B cell (primary cell): ENCODE measurements at regions not wholly inside any gene's neighbourhood (a gene's known extent, or its start where the extent isn't known, plus 50 kb on each side); places are given as distances from the start of the nearest gene placed in this dataset.

Experiments
- ATAC-seq: fragments of 200-7000 bp; cut with Tn5 transposase; one replicate; pipeline ENCODE4 v1.10.0; 2021; ENCODE audit warnings: low read depth, mild to moderate bottlenecking, moderate number of reproducible peaks, moderate library complexity
- CTCF ChIA-PET: fragments of 350-600 bp; sonication (Branson Sonifier 250); formaldehyde crosslinking; loops from one replicate; lab custom pipeline; 2021; ENCODE audit warnings: antibody characterized with exemption, inconsistent platforms; lab: Charles Lee
- POLR2A ChIA-PET: fragments of 350-600 bp; sonication (Branson Sonifier 250); formaldehyde crosslinking; loops from one replicate; lab custom pipeline; 2021; ENCODE audit warnings: antibody characterized with exemption; lab: Charles Lee
- DNase-seq: peaks from one replicate; pipeline ENCODE4 v3.0.0; 2013
- H2AFZ ChIP-seq: 2 replicates; pipeline ENCODE4 v1.6.1; 2012; ENCODE audit warnings: mild to moderate bottlenecking, low read depth, low read length; ENCODE audit not compliant: insufficient read depth, poor library complexity, severe bottlenecking
- H3K27ac ChIP-seq, 2 donors: 1 replicate in 1 of 2; 2 replicates in 1 of 2; pipeline ENCODE4 v1.5.1; 2012 to 2013; ENCODE audit warnings: low read length in 2 of 2, mild to moderate bottlenecking in 2 of 2, moderate library complexity in 1 of 2
- H3K27me3 ChIP-seq, 4 experiments: fragments of 200-600 bp in 1 of 4; sonication (generic) in 1 of 4; replicated peaks in 1 of 4; 1 replicate in 2 of 4; 2 replicates in 2 of 4; pipeline versions ENCODE4 v1.6.1 to v1.7.0; 2013 to 2016; ENCODE audit warnings: low read length in 3 of 4, mild to moderate bottlenecking in 2 of 4, mixed read lengths in 1 of 4, moderate library complexity in 1 of 4; ENCODE audit not compliant: insufficient read depth in 4 of 4, control insufficient read depth in 3 of 4; ENCODE audit errors: control extremely low read depth in 1 of 4
- H3K36me3 ChIP-seq, 2 experiments: replicated peaks in 1 of 2; 1 replicate in 1 of 2; 2 replicates in 1 of 2; pipeline versions ENCODE4 v1.6.1 to v1.7.1; 2013; ENCODE audit warnings: low read length in 1 of 2; ENCODE audit not compliant: insufficient read depth in 2 of 2, control insufficient read depth in 1 of 2; ENCODE audit errors: control extremely low read depth in 1 of 2, extremely low read depth in 1 of 2
- H3K4me1 ChIP-seq, 2 donors: fragments of 200-600 bp in 1 of 2; sonication (generic) in 1 of 2; 1 replicate in 1 of 2; 2 replicates in 1 of 2; pipeline versions ENCODE4 v1.5.1 to v1.6.1; 2013 to 2017; ENCODE audit warnings: low read length in 2 of 2; ENCODE audit not compliant: control insufficient read depth in 2 of 2, insufficient read depth in 2 of 2
- H3K4me2 ChIP-seq: replicated peaks from 2 replicates; pipeline ENCODE3; 2012; ENCODE audit warnings: mild to moderate bottlenecking, low read depth, low read length; ENCODE audit not compliant: poor library complexity, severe bottlenecking
- H3K4me3 ChIP-seq, 5 experiments: fragments of 200-600 bp in 1 of 5; sonication (generic) in 1 of 5; 1 replicate in 3 of 5; 2 replicates in 2 of 5; pipeline versions ENCODE4 v1.5.1 to v1.7.0; 2011 to 2016; ENCODE audit warnings: low read length in 4 of 5, mild to moderate bottlenecking in 4 of 5, low read depth in 2 of 5, control low read depth in 1 of 5, moderate library complexity in 1 of 5; ENCODE audit not compliant: insufficient read depth in 1 of 5; ENCODE audit errors: control extremely low read depth in 1 of 5, extremely low read depth in 1 of 5
- H3K79me2 ChIP-seq: fragments of 200-600 bp; sonication (generic); one replicate; pipeline ENCODE4 v1.6.0; 2016; ENCODE audit warnings: low read length; ENCODE audit not compliant: control insufficient read depth, insufficient read depth
- H3K9ac ChIP-seq: fragments of 200-600 bp; sonication (generic); 2 replicates; pipeline ENCODE4 v1.6.1; 2017; ENCODE audit warnings: mild to moderate bottlenecking, low read length, moderate library complexity
- H3K9me3 ChIP-seq, 3 donors: one replicate each; pipeline versions ENCODE4 v1.6.1 to v1.7.1; 2013; ENCODE audit warnings: low read length in 2 of 3; ENCODE audit not compliant: control insufficient read depth in 2 of 3, insufficient read depth in 1 of 3; ENCODE audit errors: control extremely low read depth in 1 of 3
- H4K20me1 ChIP-seq: 2 replicates; pipeline ENCODE4 v1.6.0; 2012; ENCODE audit warnings: mild to moderate bottlenecking, low read length; ENCODE audit not compliant: insufficient read depth, control insufficient read depth, poor library complexity, severe bottlenecking
- H3K27ac Mint-ChIP-seq: one replicate; pipeline ENCODE4 v1.8.0; 2021; ENCODE audit warnings: mixed read lengths
- H3K27me3 Mint-ChIP-seq: one replicate; pipeline ENCODE4 v1.8.0; 2021; ENCODE audit warnings: mixed read lengths
- H3K4me1 Mint-ChIP-seq: one replicate; pipeline ENCODE4 v1.8.0; 2021; ENCODE audit warnings: mixed read lengths
- H3K4me3 Mint-ChIP-seq: one replicate; pipeline ENCODE4 v1.8.0; 2021; ENCODE audit warnings: mixed read lengths
- H3K9me3 Mint-ChIP-seq: one replicate; pipeline ENCODE4 v1.8.0; 2022; ENCODE audit warnings: mixed read lengths; ENCODE audit not compliant: insufficient read depth
- EZH2 ChIP-seq: IDR thresholded peaks from 2 replicates; pipeline ENCODE4 v1.6.1; 2012; ENCODE audit warnings: borderline replicate concordance, low read depth, mild to moderate bottlenecking, moderate library complexity, low read length; ENCODE audit not compliant: insufficient read depth, poor library complexity, severe bottlenecking
- WGBS: methylation state at CpG from one replicate; pipeline ENCODE4 v1.1.5; 2013; ENCODE audit warnings: missing lambda C conversion rate; ENCODE audit not compliant: insufficient coverage; 5-methylcytosine and 5-hydroxymethylcytosine counted together
- intact Hi-C: fragments of 100-400 bp; cut with micrococcal nuclease; formaldehyde crosslinking; loops from one replicate; pipeline ENCODE4 v1.10.0; 2022
- TF ChIP-seq, protein P1 (sequence below): fragments of 200-600 bp; IDR thresholded peaks from one replicate; pipeline ENCODE4 v1.8.0; 2022; ENCODE audit warnings: antibody characterized with exemption, mild to moderate bottlenecking

DNA sequence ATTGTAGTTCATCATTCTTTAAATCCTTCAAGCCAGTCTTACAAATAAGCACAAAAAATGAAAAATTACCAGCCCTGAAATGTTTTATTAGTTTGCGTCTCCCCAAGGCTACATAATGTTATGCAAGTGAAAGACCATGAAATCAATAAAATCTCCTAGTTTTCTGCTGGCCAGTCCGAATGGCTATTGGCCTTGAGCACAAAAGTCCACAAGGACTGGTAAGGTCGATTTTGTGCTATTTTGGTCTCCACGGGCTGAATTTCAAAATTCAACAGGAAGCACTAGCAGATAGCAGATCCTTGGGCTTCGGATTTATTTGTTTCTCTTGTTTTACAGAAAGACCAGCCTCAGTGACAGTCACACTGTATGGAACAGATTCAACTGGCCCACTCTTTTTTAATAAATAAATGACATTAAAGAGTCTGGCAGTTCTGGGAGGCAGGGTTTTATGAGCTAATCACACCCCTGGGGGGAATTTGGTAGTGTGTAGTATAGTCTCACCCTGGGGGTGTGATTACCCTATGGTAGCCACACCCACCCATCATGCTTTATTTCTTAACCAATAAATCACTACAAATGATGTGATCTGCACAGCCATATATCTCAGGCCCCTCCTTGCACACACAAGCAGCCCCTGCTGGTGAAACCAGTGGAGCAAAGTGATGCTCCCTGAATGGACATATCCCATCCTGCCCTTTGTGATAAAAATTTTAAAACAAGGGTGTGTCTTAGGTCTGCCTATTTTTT is 51.1 kb upstream of the TMEM33 start:
- H3K27ac Mint-ChIP-seq: no peak overlapping the region
- H3K4me1 Mint-ChIP-seq: peaks cover 15% of the 10 kb centered on the region
- DNase-seq (no peak), ATAC-seq (no peak)
- no peaks in the 10 kb centered on the region for H3K79me2 ChIP-seq
- no peak overlapping the region for H3K4me2 ChIP-seq
- no peaks in the 10 kb centered on the region for H3K9me3 Mint-ChIP-seq
- intact Hi-C loops: no loop called here
- H4K20me1 ChIP-seq: no peaks in the 10 kb centered on the region
- H3K9ac ChIP-seq: no peak overlapping the region
- 54% methylated on average over 3 of the region's 5 CpGs for WGBS
- no peak overlapping the region for H3K4me3 Mint-ChIP-seq
- no peak overlapping the region for H3K27ac ChIP-seq
- H3K36me3 ChIP-seq: no peaks in the 10 kb centered on the region
- H3K4me3 ChIP-seq: no peak overlapping the region
- H3K9me3 ChIP-seq: peaks cover 0 to 23% (median 0%) of the 10 kb centered on the region in 3 donors
- no peak overlapping the region for H2AFZ ChIP-seq
- POLR2A ChIA-PET: no interaction called here
- H3K4me1 ChIP-seq: peaks cover 22 to 28% of the 10 kb centered on the region in 2 donors
- H3K27me3 Mint-ChIP-seq: peaks cover 68% of the 10 kb centered on the region
- TF ChIP-seq, protein P1, sequence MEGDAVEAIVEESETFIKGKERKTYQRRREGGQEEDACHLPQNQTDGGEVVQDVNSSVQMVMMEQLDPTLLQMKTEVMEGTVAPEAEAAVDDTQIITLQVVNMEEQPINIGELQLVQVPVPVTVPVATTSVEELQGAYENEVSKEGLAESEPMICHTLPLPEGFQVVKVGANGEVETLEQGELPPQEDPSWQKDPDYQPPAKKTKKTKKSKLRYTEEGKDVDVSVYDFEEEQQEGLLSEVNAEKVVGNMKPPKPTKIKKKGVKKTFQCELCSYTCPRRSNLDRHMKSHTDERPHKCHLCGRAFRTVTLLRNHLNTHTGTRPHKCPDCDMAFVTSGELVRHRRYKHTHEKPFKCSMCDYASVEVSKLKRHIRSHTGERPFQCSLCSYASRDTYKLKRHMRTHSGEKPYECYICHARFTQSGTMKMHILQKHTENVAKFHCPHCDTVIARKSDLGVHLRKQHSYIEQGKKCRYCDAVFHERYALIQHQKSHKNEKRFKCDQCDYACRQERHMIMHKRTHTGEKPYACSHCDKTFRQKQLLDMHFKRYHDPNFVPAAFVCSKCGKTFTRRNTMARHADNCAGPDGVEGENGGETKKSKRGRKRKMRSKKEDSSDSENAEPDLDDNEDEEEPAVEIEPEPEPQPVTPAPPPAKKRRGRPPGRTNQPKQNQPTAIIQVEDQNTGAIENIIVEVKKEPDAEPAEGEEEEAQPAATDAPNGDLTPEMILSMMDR: no peak
- no peak for TF ChIP-seq EZH2
- H3K27me3 ChIP-seq: peaks cover 0 to 34% (median 24%) of the 10 kb centered on the region in 4 experiments
- CTCF ChIA-PET: interaction anchor here (0.6 to 6.9 kb wide), 4 partner anchors 11 to 602 kb away, joined by 3 to 111 read pairs (median 4); no protein-coding TSS in a partner anchor
